Hepatocyte (in vitro differentiated cells): ENCODE measurements at regions not wholly inside any gene's neighbourhood (a gene's known extent, or its start where the extent isn't known, plus 50 kb on each side); places are given as distances from the start of the nearest gene placed in this dataset.

Experiments used
- DNase-seq: peaks from one replicate; pipeline ENCODE4 v3.0.0-alpha.2; 2016; ENCODE audit warnings: low spot score
- H2AFZ ChIP-seq: fragments of 200-600 bp; sonication (generic); 2 replicates; pipeline ENCODE4 v1.6.0; 2016; ENCODE audit warnings: antibody characterized with exemption, mild to moderate bottlenecking
- H3K27ac ChIP-seq: fragments of 200-600 bp; sonication (generic); 2 replicates; pipeline ENCODE4 v1.5.1; 2016; ENCODE audit warnings: mild to moderate bottlenecking
- H3K27me3 ChIP-seq: fragments of 200-600 bp; sonication (generic); 2 replicates; pipeline ENCODE4 v1.6.1; 2016
- H3K36me3 ChIP-seq: fragments of 200-600 bp; sonication (generic); replicated peaks from 2 replicates; pipeline ENCODE4 v1.5.1; 2016; ENCODE audit warnings: low read depth; ENCODE audit not compliant: insufficient read depth
- H3K4me1 ChIP-seq: fragments of 200-600 bp; sonication (generic); 2 replicates; pipeline ENCODE4 v1.5.1; 2016; ENCODE audit warnings: mild to moderate bottlenecking, moderate library complexity; ENCODE audit not compliant: insufficient read depth
- H3K4me2 ChIP-seq: fragments of 200-600 bp; sonication (generic); 2 replicates; pipeline ENCODE4 v1.6.0; 2016
- H3K4me3 ChIP-seq: fragments of 200-600 bp; sonication (generic); 2 replicates; pipeline ENCODE4 v1.5.1; 2016; ENCODE audit warnings: mild to moderate bottlenecking
- H3K79me2 ChIP-seq: fragments of 200-600 bp; sonication (generic); 2 replicates; pipeline ENCODE4 v1.6.0; 2017; ENCODE audit warnings: mild to moderate bottlenecking
- H3K9me2 ChIP-seq: fragments of 200-600 bp; sonication (generic); replicated peaks from 2 replicates; pipeline ENCODE4 v1.6.0; 2017; ENCODE audit warnings: mild to moderate bottlenecking; ENCODE audit not compliant: insufficient read depth
- H3K9me3 ChIP-seq: fragments of 200-600 bp; sonication (generic); 2 replicates; pipeline ENCODE4 v1.5.1; 2016; ENCODE audit warnings: low read depth, mild to moderate bottlenecking
- H4K20me1 ChIP-seq: fragments of 200-600 bp; sonication (generic); 2 replicates; pipeline ENCODE4 v1.6.0; 2016; ENCODE audit warnings: mild to moderate bottlenecking; ENCODE audit not compliant: insufficient read depth, poor library complexity, severe bottlenecking
- EZH2 ChIP-seq: fragments of 200-600 bp; sonication (generic); IDR thresholded peaks from 2 replicates; pipeline ENCODE4 v1.6.1; 2016; ENCODE audit warnings: antibody characterized with exemption, mild to moderate bottlenecking, borderline replicate concordance
- EZH2phosphoT487 ChIP-seq: fragments of 200-600 bp; sonication (generic); IDR thresholded peaks from one replicate; pipeline ENCODE4 v1.6.1; 2018; ENCODE audit warnings: antibody characterized with exemption, mild to moderate bottlenecking, low read depth, moderate library complexity; ENCODE audit not compliant: unreplicated experiment, severe bottlenecking
- WGBS: methylation state at CpG from one replicate; pipeline ENCODE4 v1.1.6; 2016; ENCODE audit warnings: low lambda C conversion rate; ENCODE audit errors: missing lambda C conversion rate; 5-methylcytosine and 5-hydroxymethylcytosine counted together
- TF ChIP-seq, protein P1 (sequence below): fragments of 200-600 bp; sonication (generic); IDR thresholded peaks from 2 replicates; pipeline ENCODE4 v1.5.1; 2016; ENCODE audit warnings: antibody characterized with exemption, mild to moderate bottlenecking; ENCODE audit not compliant: poor library complexity

DNA sequence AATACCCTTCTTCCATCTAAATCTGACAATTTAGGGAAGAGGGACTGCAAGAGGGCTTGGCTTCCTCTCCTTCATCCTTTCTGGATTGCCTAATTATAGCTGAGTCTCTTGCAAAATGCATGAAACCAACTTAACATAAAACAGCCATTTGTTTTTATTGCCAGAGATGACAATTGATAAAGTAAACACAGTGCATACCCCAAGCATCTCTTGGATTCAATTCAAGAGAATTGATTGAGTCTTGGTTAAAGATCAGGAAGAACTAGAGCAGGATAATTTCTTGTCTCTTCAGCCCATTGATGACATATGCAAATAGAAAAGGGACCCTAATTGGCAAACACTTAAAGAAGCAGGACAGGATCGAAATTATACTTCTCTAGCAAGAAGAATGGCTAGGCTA, 617.1 kb upstream of the PTBP2 start:
- Histone ChIP-seq H3K79me2 (no peaks in the 10 kb centered on the region), H3K36me3 (no peaks in the 10 kb centered on the region), H3K4me2 (no peak overlapping the region), H3K27ac (no peak overlapping the region), H3K4me1 (no peaks in the 10 kb centered on the region), H3K27me3 (no peaks in the 10 kb centered on the region), H3K4me3 (no peak overlapping the region), H4K20me1 (no peaks in the 10 kb centered on the region), H3K9me3 (no peaks in the 10 kb centered on the region), H3K9me2 (no peaks in the 10 kb centered on the region), H2AFZ (no peak overlapping the region)
- DNase-seq: no peak
- TF ChIP-seq EZH2: no peak
- TF ChIP-seq EZH2phosphoT487: no peak
- TF ChIP-seq, protein P1, sequence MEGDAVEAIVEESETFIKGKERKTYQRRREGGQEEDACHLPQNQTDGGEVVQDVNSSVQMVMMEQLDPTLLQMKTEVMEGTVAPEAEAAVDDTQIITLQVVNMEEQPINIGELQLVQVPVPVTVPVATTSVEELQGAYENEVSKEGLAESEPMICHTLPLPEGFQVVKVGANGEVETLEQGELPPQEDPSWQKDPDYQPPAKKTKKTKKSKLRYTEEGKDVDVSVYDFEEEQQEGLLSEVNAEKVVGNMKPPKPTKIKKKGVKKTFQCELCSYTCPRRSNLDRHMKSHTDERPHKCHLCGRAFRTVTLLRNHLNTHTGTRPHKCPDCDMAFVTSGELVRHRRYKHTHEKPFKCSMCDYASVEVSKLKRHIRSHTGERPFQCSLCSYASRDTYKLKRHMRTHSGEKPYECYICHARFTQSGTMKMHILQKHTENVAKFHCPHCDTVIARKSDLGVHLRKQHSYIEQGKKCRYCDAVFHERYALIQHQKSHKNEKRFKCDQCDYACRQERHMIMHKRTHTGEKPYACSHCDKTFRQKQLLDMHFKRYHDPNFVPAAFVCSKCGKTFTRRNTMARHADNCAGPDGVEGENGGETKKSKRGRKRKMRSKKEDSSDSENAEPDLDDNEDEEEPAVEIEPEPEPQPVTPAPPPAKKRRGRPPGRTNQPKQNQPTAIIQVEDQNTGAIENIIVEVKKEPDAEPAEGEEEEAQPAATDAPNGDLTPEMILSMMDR: no peak
- 79% methylated on average over 1 of the region's 1 CpG for WGBS

DNA sequence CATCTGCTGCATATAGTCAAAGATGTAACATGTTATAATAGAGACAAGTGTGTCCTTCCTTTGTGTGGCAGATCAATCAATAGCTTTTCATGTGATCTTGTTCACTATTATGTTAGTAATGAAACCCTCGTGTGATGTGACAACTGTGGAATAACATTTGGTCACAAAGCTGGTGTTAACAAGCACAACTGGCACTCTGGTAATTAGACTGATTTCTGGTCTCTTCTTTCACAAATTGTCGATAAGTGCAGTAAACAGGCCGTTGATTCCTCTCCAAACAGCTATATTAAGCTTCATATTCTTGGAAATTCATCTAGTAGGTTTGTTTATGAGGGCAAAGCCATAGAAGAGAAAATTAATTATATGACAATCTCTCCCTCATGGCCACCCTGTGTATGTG, 616.7 kb upstream of the PTBP2 start:
- 81% methylated on average over 3 of the region's 3 CpGs for WGBS
- Histone ChIP-seq H3K4me1 (no peaks in the 10 kb centered on the region), H3K9me2 (no peaks in the 10 kb centered on the region), H3K9me3 (no peaks in the 10 kb centered on the region), H3K4me2 (no peak overlapping the region), H3K79me2 (no peaks in the 10 kb centered on the region), H3K27me3 (no peaks in the 10 kb centered on the region), H2AFZ (no peak overlapping the region), H3K27ac (no peak overlapping the region), H3K36me3 (no peaks in the 10 kb centered on the region), H3K4me3 (no peak overlapping the region), H4K20me1 (no peaks in the 10 kb centered on the region)
- TF ChIP-seq EZH2: no peak
- DNase-seq: no peak

DNA sequence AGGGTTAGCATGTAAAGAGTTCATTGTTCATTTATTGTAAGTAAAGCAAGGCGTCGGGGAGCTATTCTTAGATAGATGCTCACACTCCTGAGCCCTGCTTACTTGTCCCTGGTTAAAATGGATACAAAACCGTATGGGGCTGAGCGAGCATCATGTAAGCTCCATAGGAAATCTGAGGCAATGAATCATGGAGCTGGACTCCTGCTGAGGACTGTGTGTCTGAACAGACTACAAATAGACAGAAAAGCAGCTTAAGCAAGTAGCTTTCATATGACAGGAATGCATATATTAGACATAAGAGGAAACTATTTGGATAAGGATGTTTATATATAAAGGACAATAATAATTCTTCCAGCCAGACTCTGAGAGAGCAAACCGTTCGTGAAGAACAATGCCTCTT, 604.9 kb upstream of the PTBP2 start:
- no peak overlapping the region for H2AFZ ChIP-seq

DNA sequence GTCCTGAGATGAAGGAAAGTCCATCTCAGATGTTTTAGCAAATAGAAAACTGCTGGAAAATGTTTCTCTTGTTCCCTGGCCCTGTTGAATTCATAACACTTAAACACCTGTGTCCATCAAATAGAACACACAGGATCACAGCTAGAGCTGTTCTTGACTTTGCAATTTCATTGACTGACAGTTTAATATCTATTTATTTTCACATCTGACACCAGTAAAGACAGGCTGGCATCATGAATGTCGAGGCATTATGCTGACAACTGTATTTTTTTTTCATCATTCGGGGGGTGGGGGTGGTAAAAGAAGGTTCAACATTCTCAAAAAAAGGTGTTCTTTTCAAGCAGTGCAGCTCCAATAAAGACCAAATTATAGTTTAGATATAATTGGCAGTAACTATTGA, 591.2 kb upstream of the PTBP2 start:
- no peaks in the 10 kb centered on the region for H3K9me3 ChIP-seq

More for the DNA sequence above, 604.9 kb upstream of the PTBP2 start:
- Histone ChIP-seq H3K4me2 (no peak overlapping the region), H3K4me3 (no peak overlapping the region), H3K4me1 (no peaks in the 10 kb centered on the region), H3K36me3 (no peaks in the 10 kb centered on the region), H4K20me1 (no peaks in the 10 kb centered on the region), H3K27me3 (no peaks in the 10 kb centered on the region), H3K9me3 (no peaks in the 10 kb centered on the region), H3K27ac (no peak overlapping the region), H3K9me2 (no peaks in the 10 kb centered on the region), H3K79me2 (no peaks in the 10 kb centered on the region)
- TF ChIP-seq, protein P1: no peak
- no peak for TF ChIP-seq EZH2phosphoT487
- TF ChIP-seq EZH2: no peak
- no peak for DNase-seq
- 82% methylated on average over 6 of the region's 6 CpGs for WGBS

More for the DNA sequence above, 591.2 kb upstream of the PTBP2 start:
- Histone ChIP-seq H3K27me3 (no peaks in the 10 kb centered on the region), H3K36me3 (no peaks in the 10 kb centered on the region), H2AFZ (no peak overlapping the region), H4K20me1 (no peaks in the 10 kb centered on the region), H3K79me2 (no peaks in the 10 kb centered on the region), H3K9me2 (no peaks in the 10 kb centered on the region), H3K4me3 (no peak overlapping the region), H3K4me2 (no peak overlapping the region), H3K27ac (no peak overlapping the region), H3K4me1 (no peaks in the 10 kb centered on the region)
- WGBS: 76% methylated on average over 2 of the region's 2 CpGs
- DNase-seq: no peak
- TF ChIP-seq, protein P1: no peak
- TF ChIP-seq EZH2: no peak
- no peak for TF ChIP-seq EZH2phosphoT487
